OCI-LY3 (cell line): ENCODE measurements at regions not wholly inside any gene's neighbourhood (a gene's known extent, or its start where the extent isn't known, plus 50 kb on each side); places are given as distances from the start of the nearest gene placed in this dataset.
"Not testable (repeated sequence)": the region's sequence is repeated elsewhere in the genome, so short reads cannot be mapped to it uniquely, and the experiment has no call there.

Experiments
- H2AFZ ChIP-seq: fragments of 200-600, 300-600 bp; shearing (Covaris generic); 2 replicates; pipeline ENCODE4 v1.6.0; 2014; ENCODE audit warnings: antibody characterized with exemption, low read depth, low read length
- H3K27ac ChIP-seq: fragments of 200-600, 300-600 bp; sonication (generic); 2 replicates; pipeline ENCODE4 v1.5.1; 2014; ENCODE audit warnings: mild to moderate bottlenecking, low read length, moderate library complexity, mixed read lengths
- H3K27me3 ChIP-seq: fragments of 200-600, 300-600 bp; sonication (generic); 2 replicates; pipeline ENCODE4 v1.6.1; 2014; ENCODE audit warnings: low read depth, low read length, mixed read lengths
- H3K36me3 ChIP-seq: fragments of 200-600, 300-600 bp; sonication (generic); replicated peaks from 2 replicates; pipeline ENCODE3; 2014; ENCODE audit warnings: low read depth, low read length, mixed read lengths
- H3K4me1 ChIP-seq: fragments of 300-600, 200-600 bp; sonication (generic); 2 replicates; pipeline ENCODE4 v1.6.1; 2014; ENCODE audit warnings: low read length, mixed read lengths
- H3K4me2 ChIP-seq: fragments of 200-600, 300-600 bp; sonication (generic); 2 replicates; pipeline ENCODE4 v1.6.1; 2014; ENCODE audit warnings: low read length, mixed read lengths
- H3K4me3 ChIP-seq: fragments of 300-600, 200-600 bp; sonication (generic); 2 replicates; pipeline ENCODE4 v1.5.1; 2014; ENCODE audit warnings: antibody characterized with exemption, mild to moderate bottlenecking, low read length, moderate library complexity
- H3K79me2 ChIP-seq: fragments of 300-600, 200-600 bp; shearing (Covaris generic); 2 replicates; pipeline ENCODE4 v1.6.1; 2014; ENCODE audit warnings: mild to moderate bottlenecking, low read length, mixed read lengths
- H3K9ac ChIP-seq: fragments of 300-600, 200-600 bp; shearing (Covaris generic); 2 replicates; pipeline ENCODE4 v1.6.0; 2014; ENCODE audit warnings: mild to moderate bottlenecking, low read length, moderate library complexity
- H3K9me3 ChIP-seq: fragments of 200-600, 300-600 bp; shearing (Covaris generic); 2 replicates; pipeline ENCODE4 v1.6.1; 2014; ENCODE audit warnings: low read length, mixed read lengths; ENCODE audit not compliant: insufficient read depth
- H4K20me1 ChIP-seq: fragments of 200-600, 300-600 bp; sonication (generic); 2 replicates; pipeline ENCODE4 v1.6.1; 2016; ENCODE audit warnings: low read length, mixed read lengths; ENCODE audit not compliant: insufficient read depth
- EZH2phosphoT487 ChIP-seq: fragments of 200-600 bp; shearing (Covaris generic); IDR thresholded peaks from 2 replicates; pipeline ENCODE4 v1.6.1; 2018; ENCODE audit warnings: antibody characterized with exemption, mixed run types, low read depth
- TF ChIP-seq, protein P1 (sequence below): fragments of 200-600, 300-600 bp; sonication (generic); IDR thresholded peaks from 2 replicates; pipeline ENCODE4 v1.5.1; 2014; ENCODE audit warnings: antibody characterized with exemption, low read length, low read depth

DNA sequence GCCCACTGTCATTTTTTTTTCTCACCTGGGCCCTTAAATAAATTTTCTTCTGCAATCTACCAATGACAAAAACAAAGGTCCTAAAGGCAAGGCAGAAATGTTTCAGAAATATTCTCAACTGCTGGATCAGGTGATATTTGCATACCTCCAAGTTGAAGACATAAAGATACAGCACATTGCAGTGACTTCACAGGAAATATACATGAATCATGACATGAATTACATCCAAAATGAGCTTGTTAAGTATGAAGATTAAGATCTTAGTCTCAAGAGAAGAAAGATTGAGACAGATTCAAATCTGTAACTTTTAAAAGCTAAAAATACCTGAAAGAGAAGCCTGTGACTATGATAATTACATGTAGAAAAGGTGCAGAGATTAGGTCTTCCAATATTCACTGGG is 207.8 kb downstream of the SIPA1L2 start:
- Histone ChIP-seq H4K20me1 (no peaks in the 10 kb centered on the region), H3K4me2 (no peak overlapping the region), H2AFZ (no peak overlapping the region), H3K79me2 (no peaks in the 10 kb centered on the region), H3K9me3 (no peaks in the 10 kb centered on the region), H3K27me3 (no peaks in the 10 kb centered on the region), H3K4me1 (no peaks in the 10 kb centered on the region), H3K4me3 (no peak overlapping the region), H3K9ac (no peak overlapping the region), H3K36me3 (peaks cover 9% of the 10 kb centered on the region), H3K27ac (no peak overlapping the region)
- no peak for TF ChIP-seq EZH2phosphoT487
- TF ChIP-seq, protein P1, sequence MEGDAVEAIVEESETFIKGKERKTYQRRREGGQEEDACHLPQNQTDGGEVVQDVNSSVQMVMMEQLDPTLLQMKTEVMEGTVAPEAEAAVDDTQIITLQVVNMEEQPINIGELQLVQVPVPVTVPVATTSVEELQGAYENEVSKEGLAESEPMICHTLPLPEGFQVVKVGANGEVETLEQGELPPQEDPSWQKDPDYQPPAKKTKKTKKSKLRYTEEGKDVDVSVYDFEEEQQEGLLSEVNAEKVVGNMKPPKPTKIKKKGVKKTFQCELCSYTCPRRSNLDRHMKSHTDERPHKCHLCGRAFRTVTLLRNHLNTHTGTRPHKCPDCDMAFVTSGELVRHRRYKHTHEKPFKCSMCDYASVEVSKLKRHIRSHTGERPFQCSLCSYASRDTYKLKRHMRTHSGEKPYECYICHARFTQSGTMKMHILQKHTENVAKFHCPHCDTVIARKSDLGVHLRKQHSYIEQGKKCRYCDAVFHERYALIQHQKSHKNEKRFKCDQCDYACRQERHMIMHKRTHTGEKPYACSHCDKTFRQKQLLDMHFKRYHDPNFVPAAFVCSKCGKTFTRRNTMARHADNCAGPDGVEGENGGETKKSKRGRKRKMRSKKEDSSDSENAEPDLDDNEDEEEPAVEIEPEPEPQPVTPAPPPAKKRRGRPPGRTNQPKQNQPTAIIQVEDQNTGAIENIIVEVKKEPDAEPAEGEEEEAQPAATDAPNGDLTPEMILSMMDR = no peak

DNA sequence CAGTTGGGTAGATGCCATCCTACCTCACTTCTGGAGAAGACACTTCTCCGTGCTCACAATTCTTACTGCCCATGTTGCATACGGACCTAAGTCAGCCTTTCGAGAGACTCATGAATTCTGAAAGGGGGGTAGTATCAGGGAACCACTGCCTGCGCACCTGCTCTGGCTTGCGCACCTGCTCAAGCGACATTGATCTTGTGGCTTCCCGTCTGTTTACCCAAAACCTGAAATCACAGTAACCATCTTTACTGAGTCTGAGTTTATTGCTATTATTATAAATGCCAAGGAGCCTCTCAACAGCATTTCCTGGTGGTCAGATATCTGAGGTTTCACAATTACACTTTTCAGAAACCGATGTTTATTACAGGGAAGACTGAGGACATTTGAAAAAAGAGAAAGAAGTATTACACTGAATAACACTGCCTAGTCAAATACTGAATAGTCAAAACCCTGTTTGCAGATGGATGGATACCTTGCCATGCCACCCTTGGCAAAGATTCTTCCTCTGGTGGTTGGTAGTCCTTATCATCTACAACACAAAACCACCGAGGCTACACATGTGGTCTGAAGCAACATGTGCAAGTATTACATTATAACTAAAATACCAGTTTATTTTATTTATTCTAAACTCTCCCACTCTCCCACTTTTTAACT is 208.7 kb downstream of the SIPA1L2 start:
- TF ChIP-seq, protein P1 = no peak
- TF ChIP-seq EZH2phosphoT487 = no peak
- Histone ChIP-seq H3K36me3 (peaks cover 7% of the 10 kb centered on the region), H4K20me1 (no peaks in the 10 kb centered on the region), H3K4me3 (no peak overlapping the region), H3K79me2 (no peaks in the 10 kb centered on the region), H3K9ac (no peak overlapping the region), H3K27me3 (no peaks in the 10 kb centered on the region), H2AFZ (no peak overlapping the region), H3K27ac (no peak overlapping the region), H3K4me2 (no peak overlapping the region), H3K9me3 (no peaks in the 10 kb centered on the region), H3K4me1 (no peaks in the 10 kb centered on the region)

DNA sequence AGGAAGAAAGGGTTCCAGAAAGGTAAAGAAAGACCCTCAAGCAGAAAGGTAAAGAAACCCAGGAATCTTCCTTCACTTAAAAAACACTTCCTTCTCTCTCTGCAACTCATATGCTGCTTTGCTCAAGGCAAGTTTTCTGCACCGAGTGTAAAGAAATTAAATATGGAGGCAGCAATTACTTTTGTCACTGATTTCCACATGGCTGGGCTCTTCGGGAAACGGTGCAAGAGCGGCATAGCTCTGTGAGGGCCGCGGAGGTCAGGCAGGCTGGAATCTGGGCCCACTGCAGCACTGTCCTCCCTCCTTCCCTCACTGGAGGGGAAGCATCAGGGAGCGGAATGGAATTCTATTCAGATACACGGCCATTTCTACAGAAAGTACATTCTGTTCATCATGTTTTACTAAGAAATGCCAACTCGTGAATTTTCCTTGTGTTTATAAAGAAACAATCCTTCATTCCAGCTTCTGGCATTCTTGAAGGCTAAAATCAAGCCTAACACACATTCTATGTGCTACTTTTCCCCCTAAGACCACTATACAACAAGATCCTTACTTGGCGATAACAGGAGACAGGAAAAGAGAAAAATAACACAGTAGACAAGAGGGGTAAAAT is 212.2 kb downstream of the SIPA1L2 start:
- Histone ChIP-seq H3K27ac (no peak overlapping the region), H3K4me3 (no peak overlapping the region), H3K27me3 (no peaks in the 10 kb centered on the region), H3K79me2 (no peaks in the 10 kb centered on the region), H3K9me3 (no peaks in the 10 kb centered on the region), H3K4me2 (no peak overlapping the region), H2AFZ (no peak overlapping the region), H3K9ac (no peak overlapping the region), H3K36me3 (peaks cover 3% of the 10 kb centered on the region), H4K20me1 (no peaks in the 10 kb centered on the region), H3K4me1 (no peaks in the 10 kb centered on the region)
- no peak for TF ChIP-seq EZH2phosphoT487
- TF ChIP-seq, protein P1 = no peak

DNA sequence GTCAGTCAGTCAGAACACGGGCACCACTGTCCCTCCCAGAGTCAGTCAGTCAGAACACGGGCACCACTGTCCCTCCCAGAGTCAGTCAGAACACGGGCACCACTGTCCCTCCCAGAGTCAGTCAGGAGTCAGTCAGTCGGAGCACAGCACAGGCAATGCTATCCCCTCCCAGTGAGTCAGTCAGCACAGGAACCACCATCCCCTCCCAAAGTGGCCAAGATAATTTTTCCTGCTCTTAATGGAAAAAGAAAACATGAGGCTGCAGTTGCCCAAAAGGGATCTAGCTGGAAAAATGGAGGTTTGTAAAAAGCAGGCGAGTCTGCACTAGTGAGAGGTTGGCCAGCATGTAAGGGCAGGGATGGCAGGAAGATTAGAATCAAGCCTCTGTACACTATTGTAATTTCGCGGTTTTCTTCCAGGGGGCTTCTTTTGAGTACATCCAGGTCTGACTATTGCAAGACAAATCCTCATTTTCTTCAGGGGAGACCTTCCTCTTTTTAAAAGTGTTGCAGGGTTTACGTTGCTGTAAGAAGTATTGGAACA is 213.8 kb downstream of the SIPA1L2 start:
- Histone ChIP-seq H3K27me3 (no peaks in the 10 kb centered on the region), H3K9ac (no peak overlapping the region), H3K4me1 (no peaks in the 10 kb centered on the region), H4K20me1 (no peaks in the 10 kb centered on the region), H3K4me2 (no peak overlapping the region), H3K36me3 (peaks cover 5% of the 10 kb centered on the region), H3K27ac (no peak overlapping the region), H3K4me3 (no peak overlapping the region), H3K9me3 (no peaks in the 10 kb centered on the region), H2AFZ (no peak overlapping the region), H3K79me2 (no peaks in the 10 kb centered on the region)
- TF ChIP-seq, protein P1 = no peak
- no peak for TF ChIP-seq EZH2phosphoT487

DNA sequence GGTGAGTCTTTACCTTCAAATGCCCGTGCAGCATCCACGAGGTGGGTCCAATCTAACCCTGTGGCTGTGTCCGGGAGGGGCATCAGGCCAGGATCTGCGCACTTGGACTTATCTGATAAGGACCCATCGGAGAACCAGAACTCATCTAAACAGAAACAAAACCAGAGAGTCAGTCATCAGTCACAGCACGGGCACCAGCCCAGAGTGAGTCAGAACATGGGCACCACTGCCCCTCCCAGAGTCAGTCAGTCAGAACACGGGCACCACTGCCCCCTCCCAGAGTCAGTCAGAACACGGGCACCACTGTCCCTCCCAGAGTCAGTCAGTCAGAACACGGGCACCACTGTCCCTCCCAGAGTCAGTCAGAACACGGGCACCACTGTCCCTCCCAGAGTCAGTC is 214.5 kb downstream of the SIPA1L2 start:
- not testable (repeated sequence) for H3K4me2 ChIP-seq, H3K27me3 ChIP-seq, H3K4me1 ChIP-seq, H3K27ac ChIP-seq, H3K4me3 ChIP-seq, H3K9me3 ChIP-seq, H2AFZ ChIP-seq, H3K36me3 ChIP-seq, H3K9ac ChIP-seq, H4K20me1 ChIP-seq, H3K79me2 ChIP-seq
